ENCODE measurements at regions not wholly inside any gene's neighbourhood (a gene's known extent, or its start where the extent isn't known, plus 50 kb on each side); places are given as distances from the start of the nearest gene placed in this dataset.

GRCh38 chr18:29969876-29970275 is 1072.7 kb downstream of the DSC3 start:
- TF ChIP-seq GATA2 (IDR thresholded peaks at IDR 0.05; ENCODE audit: low read depth, low read length) (no peak), GATA3 (IDR thresholded peaks at IDR 0.05; ENCODE audit: low read depth, low read length) (no peak)

All from SH-SY5Y (cell line).